ENCODE measurements at regions not wholly inside any gene's neighbourhood (a gene's known extent, or its start where the extent isn't known, plus 50 kb on each side); places are given as distances from the start of the nearest gene placed in this dataset.

GRCh38 chrY:7458301-7459078 lies 546.9 kb upstream of the AMELY start:
- DNase-seq = peak; percentile 27
- peaks cover 75% of the 10 kb centered on the region for H3K4me1 Mint-ChIP-seq (ENCODE audit: low read depth)
- peak overlapping the region; percentile 84 for H3K27ac Mint-ChIP-seq
- H3K9me3 Mint-ChIP-seq = peaks cover 5% of the 10 kb centered on the region
- H3K36me3 Mint-ChIP-seq (ENCODE audit: low read depth) = peaks cover 7% of the 10 kb centered on the region
- TF ChIP-seq, protein P1, sequence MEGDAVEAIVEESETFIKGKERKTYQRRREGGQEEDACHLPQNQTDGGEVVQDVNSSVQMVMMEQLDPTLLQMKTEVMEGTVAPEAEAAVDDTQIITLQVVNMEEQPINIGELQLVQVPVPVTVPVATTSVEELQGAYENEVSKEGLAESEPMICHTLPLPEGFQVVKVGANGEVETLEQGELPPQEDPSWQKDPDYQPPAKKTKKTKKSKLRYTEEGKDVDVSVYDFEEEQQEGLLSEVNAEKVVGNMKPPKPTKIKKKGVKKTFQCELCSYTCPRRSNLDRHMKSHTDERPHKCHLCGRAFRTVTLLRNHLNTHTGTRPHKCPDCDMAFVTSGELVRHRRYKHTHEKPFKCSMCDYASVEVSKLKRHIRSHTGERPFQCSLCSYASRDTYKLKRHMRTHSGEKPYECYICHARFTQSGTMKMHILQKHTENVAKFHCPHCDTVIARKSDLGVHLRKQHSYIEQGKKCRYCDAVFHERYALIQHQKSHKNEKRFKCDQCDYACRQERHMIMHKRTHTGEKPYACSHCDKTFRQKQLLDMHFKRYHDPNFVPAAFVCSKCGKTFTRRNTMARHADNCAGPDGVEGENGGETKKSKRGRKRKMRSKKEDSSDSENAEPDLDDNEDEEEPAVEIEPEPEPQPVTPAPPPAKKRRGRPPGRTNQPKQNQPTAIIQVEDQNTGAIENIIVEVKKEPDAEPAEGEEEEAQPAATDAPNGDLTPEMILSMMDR (IDR thresholded peaks at IDR 0.05) = no peak
- H3K27me3 Mint-ChIP-seq (ENCODE audit: insufficient read depth) = no peaks in the 10 kb centered on the region
- H3K4me3 Mint-ChIP-seq = peak overlapping the region; percentile 19; the same call in 1 of the 2 replicates

DNA sequence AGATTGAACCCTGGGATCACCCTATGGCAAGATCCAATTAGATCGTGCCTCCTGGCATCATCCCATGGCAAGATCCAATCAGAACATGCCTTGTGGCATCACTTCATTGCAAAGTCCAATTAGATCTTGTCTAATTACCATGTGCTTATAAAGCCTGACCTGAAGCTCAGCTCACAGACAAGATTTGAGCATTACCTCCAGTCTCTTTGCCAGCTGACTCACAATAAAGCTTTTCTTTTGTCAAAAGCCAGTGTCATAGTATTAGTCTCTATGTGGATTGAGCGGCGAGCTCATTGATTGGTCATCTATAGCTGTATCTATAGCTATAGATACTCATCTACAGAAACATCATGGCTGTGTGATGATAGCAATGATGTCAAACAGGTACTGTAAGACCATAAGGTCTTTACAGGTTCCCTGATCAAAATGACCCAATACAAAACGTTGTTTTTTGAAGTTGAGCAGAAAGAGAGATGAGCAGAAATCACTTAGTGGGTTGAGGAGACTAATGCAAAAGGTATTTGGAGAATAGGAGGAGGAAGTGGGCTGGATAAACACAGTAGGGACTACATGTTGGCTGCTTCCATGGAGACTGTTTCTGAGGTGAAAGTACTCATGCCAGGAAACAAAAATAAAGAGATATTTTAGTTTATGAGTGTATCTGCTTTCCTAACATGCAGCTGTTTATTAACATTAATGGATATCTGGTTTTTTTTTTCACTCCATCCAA lies 545.9 kb upstream of the AMELY start:
- H3K36me3 Mint-ChIP-seq (ENCODE audit: low read depth) = peaks cover 13% of the 10 kb centered on the region
- DNase-seq = peak; percentile 85
- H3K4me1 Mint-ChIP-seq (ENCODE audit: low read depth) = peaks cover 72% of the 10 kb centered on the region
- TF ChIP-seq, protein P1 (IDR thresholded peaks at IDR 0.05) = no peak
- H3K27ac Mint-ChIP-seq = peak overlapping the region; percentile 84
- peak overlapping the region; percentile 32; the same call in 1 of the 2 replicates for H3K4me3 Mint-ChIP-seq
- H3K27me3 Mint-ChIP-seq (ENCODE audit: insufficient read depth) = no peaks in the 10 kb centered on the region; the same call in 1 of the 2 replicates
- H3K9me3 Mint-ChIP-seq = peaks cover 11% of the 10 kb centered on the region

GRCh38 chrY:7455626-7456025 lies 544.1 kb upstream of the AMELY start:
- Mint-ChIP-seq H3K4me3 (peak overlapping the region; percentile 28; the same call in 1 of the 2 replicates), H3K27me3 (ENCODE audit: insufficient read depth) (no peaks in the 10 kb centered on the region; the same call in 1 of the 2 replicates), H3K36me3 (ENCODE audit: low read depth) (peaks cover 15% of the 10 kb centered on the region), H3K27ac (peak overlapping the region; percentile 91), H3K4me1 (ENCODE audit: low read depth) (peaks cover 55% of the 10 kb centered on the region), H3K9me3 (peaks cover 12% of the 10 kb centered on the region)
- DNase-seq = peak; percentile 80
- TF ChIP-seq, protein P1 (IDR thresholded peaks at IDR 0.05) = no peak

- H3K9me3 Mint-ChIP-seq = peaks cover 7% of the 10 kb centered on the region
These were observed 541.8 kb upstream of the AMELY start for GRCh38 chrY:7453336-7453735.

GRCh38 chrY:7452246-7452645 lies 540.7 kb upstream of the AMELY start:
- Mint-ChIP-seq H3K27ac (peak overlapping the region; percentile 29; the same call in 1 of the 2 replicates), H3K4me3 (no peak overlapping the region), H3K27me3 (ENCODE audit: insufficient read depth) (no peaks in the 10 kb centered on the region; the same call in 1 of the 2 replicates), H3K9me3 (peaks cover 7% of the 10 kb centered on the region), H3K4me1 (ENCODE audit: low read depth) (peaks cover 40% of the 10 kb centered on the region), H3K36me3 (ENCODE audit: low read depth) (peaks cover 8% of the 10 kb centered on the region; the same call in 1 of the 2 replicates)
- TF ChIP-seq, protein P1 (IDR thresholded peaks at IDR 0.05) = no peak
- DNase-seq = no peak

More at GRCh38 chrY:7453336-7453735, 541.8 kb upstream of the AMELY start:
- Mint-ChIP-seq H3K27me3 (ENCODE audit: insufficient read depth) (no peaks in the 10 kb centered on the region; the same call in 1 of the 2 replicates), H3K4me1 (ENCODE audit: low read depth) (peaks cover 40% of the 10 kb centered on the region), H3K36me3 (ENCODE audit: low read depth) (peaks cover 8% of the 10 kb centered on the region; the same call in 1 of the 2 replicates), H3K4me3 (no peak overlapping the region), H3K27ac (no peak overlapping the region)
- TF ChIP-seq, protein P1 (IDR thresholded peaks at IDR 0.05) = no peak
- DNase-seq = no peak

All from HFFc6 (cell line).